ENCODE measurements at regions not wholly inside any gene's neighbourhood (a gene's known extent, or its start where the extent isn't known, plus 50 kb on each side); places are given as distances from the start of the nearest gene placed in this dataset.

DNA sequence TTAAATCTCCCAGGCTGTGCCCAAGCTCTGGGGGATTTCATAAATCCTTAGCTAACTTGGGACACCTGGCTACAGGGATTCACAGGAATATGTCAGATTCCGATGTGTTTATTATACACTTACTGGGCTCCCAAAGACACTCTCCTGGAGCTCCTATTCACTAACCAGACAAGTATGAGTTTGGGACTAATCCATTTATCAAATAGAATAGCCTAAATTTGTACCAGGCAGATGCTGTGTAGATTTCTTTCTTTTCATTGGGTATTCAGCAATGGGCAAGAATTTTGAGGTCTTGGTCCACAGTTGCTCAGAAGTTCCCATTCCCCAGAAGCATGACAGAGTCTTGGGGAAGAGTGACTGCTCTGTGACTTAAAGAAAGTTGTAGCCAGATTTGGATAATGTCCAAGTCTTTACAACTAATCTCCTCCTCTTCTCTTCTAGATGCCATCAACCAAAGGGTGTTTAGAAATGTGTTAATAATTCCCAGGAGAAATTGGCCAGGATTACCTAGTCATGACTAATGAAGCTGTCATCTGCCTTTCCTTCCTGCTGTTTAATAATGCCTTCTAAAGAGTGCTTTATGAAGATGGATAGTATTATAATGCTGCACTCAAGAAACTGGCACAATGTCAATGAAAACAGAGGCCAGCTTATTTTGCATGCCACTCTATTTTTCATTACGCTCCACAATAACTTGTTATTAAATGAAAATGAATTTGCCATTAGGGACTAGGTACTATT lies 120.9 kb downstream of the CHIC2 start (continued):
- TF ChIP-seq, protein P1, sequence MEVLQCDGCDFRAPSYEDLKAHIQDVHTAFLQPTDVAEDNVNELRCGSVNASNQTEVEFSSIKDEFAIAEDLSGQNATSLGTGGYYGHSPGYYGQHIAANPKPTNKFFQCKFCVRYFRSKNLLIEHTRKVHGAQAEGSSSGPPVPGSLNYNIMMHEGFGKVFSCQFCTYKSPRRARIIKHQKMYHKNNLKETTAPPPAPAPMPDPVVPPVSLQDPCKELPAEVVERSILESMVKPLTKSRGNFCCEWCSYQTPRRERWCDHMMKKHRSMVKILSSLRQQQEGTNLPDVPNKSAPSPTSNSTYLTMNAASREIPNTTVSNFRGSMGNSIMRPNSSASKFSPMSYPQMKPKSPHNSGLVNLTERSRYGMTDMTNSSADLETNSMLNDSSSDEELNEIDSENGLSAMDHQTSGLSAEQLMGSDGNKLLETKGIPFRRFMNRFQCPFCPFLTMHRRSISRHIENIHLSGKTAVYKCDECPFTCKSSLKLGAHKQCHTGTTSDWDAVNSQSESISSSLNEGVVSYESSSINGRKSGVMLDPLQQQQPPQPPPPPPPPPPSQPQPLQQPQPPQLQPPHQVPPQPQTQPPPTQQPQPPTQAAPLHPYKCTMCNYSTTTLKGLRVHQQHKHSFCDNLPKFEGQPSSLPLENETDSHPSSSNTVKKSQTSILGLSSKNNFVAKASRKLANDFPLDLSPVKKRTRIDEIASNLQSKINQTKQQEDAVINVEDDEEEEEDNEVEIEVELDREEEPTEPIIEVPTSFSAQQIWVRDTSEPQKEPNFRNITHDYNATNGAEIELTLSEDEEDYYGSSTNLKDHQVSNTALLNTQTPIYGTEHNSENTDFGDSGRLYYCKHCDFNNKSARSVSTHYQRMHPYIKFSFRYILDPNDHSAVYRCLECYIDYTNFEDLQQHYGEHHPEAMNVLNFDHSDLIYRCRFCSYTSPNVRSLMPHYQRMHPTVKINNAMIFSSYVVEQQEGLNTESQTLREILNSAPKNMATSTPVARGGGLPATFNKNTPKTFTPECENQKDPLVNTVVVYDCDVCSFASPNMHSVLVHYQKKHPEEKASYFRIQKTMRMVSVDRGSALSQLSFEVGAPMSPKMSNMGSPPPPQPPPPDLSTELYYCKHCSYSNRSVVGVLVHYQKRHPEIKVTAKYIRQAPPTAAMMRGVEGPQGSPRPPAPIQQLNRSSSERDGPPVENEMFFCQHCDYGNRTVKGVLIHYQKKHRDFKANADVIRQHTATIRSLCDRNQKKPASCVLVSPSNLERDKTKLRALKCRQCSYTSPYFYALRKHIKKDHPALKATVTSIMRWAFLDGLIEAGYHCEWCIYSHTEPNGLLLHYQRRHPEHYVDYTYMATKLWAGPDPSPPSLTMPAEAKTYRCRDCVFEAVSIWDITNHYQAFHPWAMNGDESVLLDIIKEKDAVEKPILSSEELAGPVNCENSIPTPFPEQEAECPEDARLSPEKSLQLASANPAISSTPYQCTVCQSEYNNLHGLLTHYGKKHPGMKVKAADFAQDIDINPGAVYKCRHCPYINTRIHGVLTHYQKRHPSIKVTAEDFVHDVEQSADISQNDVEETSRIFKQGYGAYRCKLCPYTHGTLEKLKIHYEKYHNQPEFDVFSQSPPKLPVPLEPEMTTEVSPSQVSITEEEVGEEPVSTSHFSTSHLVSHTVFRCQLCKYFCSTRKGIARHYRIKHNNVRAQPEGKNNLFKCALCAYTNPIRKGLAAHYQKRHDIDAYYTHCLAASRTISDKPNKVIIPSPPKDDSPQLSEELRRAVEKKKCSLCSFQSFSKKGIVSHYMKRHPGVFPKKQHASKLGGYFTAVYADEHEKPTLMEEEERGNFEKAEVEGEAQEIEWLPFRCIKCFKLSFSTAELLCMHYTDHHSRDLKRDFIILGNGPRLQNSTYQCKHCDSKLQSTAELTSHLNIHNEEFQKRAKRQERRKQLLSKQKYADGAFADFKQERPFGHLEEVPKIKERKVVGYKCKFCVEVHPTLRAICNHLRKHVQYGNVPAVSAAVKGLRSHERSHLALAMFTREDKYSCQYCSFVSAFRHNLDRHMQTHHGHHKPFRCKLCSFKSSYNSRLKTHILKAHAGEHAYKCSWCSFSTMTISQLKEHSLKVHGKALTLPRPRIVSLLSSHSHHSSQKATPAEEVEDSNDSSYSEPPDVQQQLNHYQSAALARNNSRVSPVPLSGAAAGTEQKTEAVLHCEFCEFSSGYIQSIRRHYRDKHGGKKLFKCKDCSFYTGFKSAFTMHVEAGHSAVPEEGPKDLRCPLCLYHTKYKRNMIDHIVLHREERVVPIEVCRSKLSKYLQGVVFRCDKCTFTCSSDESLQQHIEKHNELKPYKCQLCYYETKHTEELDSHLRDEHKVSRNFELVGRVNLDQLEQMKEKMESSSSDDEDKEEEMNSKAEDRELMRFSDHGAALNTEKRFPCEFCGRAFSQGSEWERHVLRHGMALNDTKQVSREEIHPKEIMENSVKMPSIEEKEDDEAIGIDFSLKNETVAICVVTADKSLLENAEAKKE (CRISPR knock-in tag; IDR thresholded peaks at IDR 0.05) = no peak

DNA sequence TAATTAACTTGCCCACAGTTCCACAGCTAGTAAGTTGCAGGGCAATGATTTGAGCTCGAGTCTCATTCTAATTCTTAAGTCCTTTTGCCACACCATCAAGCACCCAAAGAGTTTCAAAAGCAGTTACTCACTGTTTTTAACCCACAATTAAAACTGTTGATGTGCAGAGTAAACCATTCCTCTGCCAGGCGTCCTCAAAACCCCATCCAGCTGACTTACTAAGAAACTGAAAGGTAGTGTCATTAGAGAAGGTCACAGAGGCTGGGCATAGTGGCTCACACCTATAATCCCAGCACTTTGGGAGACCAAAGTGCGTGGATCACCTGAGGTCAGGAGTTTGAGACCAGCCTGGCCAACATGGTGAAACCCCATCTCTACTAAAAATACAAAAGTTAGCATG lies 121.7 kb downstream of the CHIC2 start:
- Histone ChIP-seq H4K20me1 (replicated peaks; ENCODE audit: insufficient read depth) (no peaks in the 10 kb centered on the region), H3K27ac (ENCODE audit: low read depth) (no peak overlapping the region), H2AFZ (no peak overlapping the region), H3K9me2 (ENCODE audit: insufficient read depth) (no peaks in the 10 kb centered on the region), H3K4me1 (ENCODE audit: insufficient read depth) (no peaks in the 10 kb centered on the region), H3K27me3 (ENCODE audit: insufficient read depth) (no peaks in the 10 kb centered on the region), H3F3A (replicated peaks; ENCODE audit: low read depth) (no peaks in the 10 kb centered on the region), H3K4me2 (no peak overlapping the region), H3K79me2 (replicated peaks; ENCODE audit: insufficient read depth) (no peaks in the 10 kb centered on the region), H3K36me3 (ENCODE audit: insufficient read depth) (no peaks in the 10 kb centered on the region), H3K4me3 (no peak overlapping the region)
- no peak overlapping the region for H3K27ac Mint-ChIP-seq
- H3K4me1 Mint-ChIP-seq = peaks cover 3% of the 10 kb centered on the region; the same call in 1 of the 3 replicates
- H3K9me3 Mint-ChIP-seq = peaks cover 22% of the 10 kb centered on the region
- peaks cover 4% of the 10 kb centered on the region for H3K27me3 Mint-ChIP-seq (ENCODE audit: insufficient read depth, low read depth, poor library complexity)
- H3K4me3 Mint-ChIP-seq = no peak overlapping the region
- TF ChIP-seq ZNF331 (CRISPR knock-in tag; IDR thresholded peaks at IDR 0.05; ENCODE audit: low read depth) (no peak), STAT1 (IDR thresholded peaks at IDR 0.05; ENCODE audit: unreplicated experiment) (no peak), EZH2phosphoT487 (IDR thresholded peaks at IDR 0.05; ENCODE audit: unreplicated experiment) (no peak)
- TF ChIP-seq, protein P2, sequence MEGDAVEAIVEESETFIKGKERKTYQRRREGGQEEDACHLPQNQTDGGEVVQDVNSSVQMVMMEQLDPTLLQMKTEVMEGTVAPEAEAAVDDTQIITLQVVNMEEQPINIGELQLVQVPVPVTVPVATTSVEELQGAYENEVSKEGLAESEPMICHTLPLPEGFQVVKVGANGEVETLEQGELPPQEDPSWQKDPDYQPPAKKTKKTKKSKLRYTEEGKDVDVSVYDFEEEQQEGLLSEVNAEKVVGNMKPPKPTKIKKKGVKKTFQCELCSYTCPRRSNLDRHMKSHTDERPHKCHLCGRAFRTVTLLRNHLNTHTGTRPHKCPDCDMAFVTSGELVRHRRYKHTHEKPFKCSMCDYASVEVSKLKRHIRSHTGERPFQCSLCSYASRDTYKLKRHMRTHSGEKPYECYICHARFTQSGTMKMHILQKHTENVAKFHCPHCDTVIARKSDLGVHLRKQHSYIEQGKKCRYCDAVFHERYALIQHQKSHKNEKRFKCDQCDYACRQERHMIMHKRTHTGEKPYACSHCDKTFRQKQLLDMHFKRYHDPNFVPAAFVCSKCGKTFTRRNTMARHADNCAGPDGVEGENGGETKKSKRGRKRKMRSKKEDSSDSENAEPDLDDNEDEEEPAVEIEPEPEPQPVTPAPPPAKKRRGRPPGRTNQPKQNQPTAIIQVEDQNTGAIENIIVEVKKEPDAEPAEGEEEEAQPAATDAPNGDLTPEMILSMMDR (conservative IDR thresholded peaks at IDR 0.05; ENCODE audit: low read depth in 2 of 2) = no peak
- no peak for ATAC-seq
- no peak for DNase-seq (ENCODE audit: low spot score)
- peaks cover 7% of the 10 kb centered on the region; the same call in 2 of the 3 replicates for H3K36me3 Mint-ChIP-seq (ENCODE audit: low read depth)

Measured in GM23338 (cell line).